OCI-LY7 (cell line): ENCODE measurements at regions not wholly inside any gene's neighbourhood (a gene's known extent, or its start where the extent isn't known, plus 50 kb on each side); places are given as distances from the start of the nearest gene placed in this dataset.

Experiments
- BruUV-seq: library from RNA; stranded (reverse); fragments of 400-500 nt; replicated peaks from 2 replicates; lab custom pipeline; 2021; lab: Mats Ljungman, UMichigan
- CTCF ChIA-PET: fragments of 300-600 bp; sonication (Branson Sonifier 250); formaldehyde crosslinking; loops from one replicate; lab custom pipeline; 2022; ENCODE audit warnings: antibody characterized with exemption; ENCODE audit not compliant: unreplicated experiment; lab: Charles Lee
- POLR2A ChIA-PET: fragments of 300-600 bp; sonication (Branson Sonifier 250); formaldehyde crosslinking; loops from one replicate; lab custom pipeline; 2022; ENCODE audit warnings: antibody characterized with exemption; lab: Charles Lee
- DNase-seq: peaks from one replicate; pipeline ENCODE4 v3.0.0-alpha.2; 2015; ENCODE audit warnings: low spot score
- H2AFZ ChIP-seq: fragments of 200-600 bp; sonication (generic), shearing (Covaris generic); 2 replicates; pipeline ENCODE4 v1.6.1; 2014; ENCODE audit warnings: mild to moderate bottlenecking, antibody characterized with exemption, low read length, moderate library complexity
- H3K27ac ChIP-seq: fragments of 200-600 bp; sonication (generic); 2 replicates; pipeline ENCODE4 v1.5.1; 2014; ENCODE audit warnings: mixed run types, low read depth, mild to moderate bottlenecking, moderate library complexity, low read length, inconsistent platforms; ENCODE audit not compliant: poor library complexity, severe bottlenecking
- H3K36me3 ChIP-seq: fragments of 200-600 bp; sonication (generic); 2 replicates; pipeline ENCODE4 v1.6.1; 2014; ENCODE audit warnings: mild to moderate bottlenecking, antibody characterized with exemption, low read length, moderate library complexity, mixed read lengths; ENCODE audit not compliant: insufficient read depth
- H3K4me1 ChIP-seq: fragments of 200-600 bp; sonication (generic); 2 replicates; pipeline ENCODE4 v1.5.1; 2014; ENCODE audit warnings: mild to moderate bottlenecking, low read length; ENCODE audit not compliant: insufficient read depth, poor library complexity, severe bottlenecking
- H3K4me2 ChIP-seq: fragments of 200-600 bp; sonication (generic); 2 replicates; pipeline ENCODE4 v1.6.1; 2014; ENCODE audit warnings: mild to moderate bottlenecking, low read length
- H3K4me3 ChIP-seq: fragments of 200-600 bp; sonication (generic); 2 replicates; pipeline ENCODE4 v1.5.1; 2014; ENCODE audit warnings: mild to moderate bottlenecking, low read depth, low read length; ENCODE audit not compliant: poor library complexity, severe bottlenecking
- H3K79me2 ChIP-seq: fragments of 200-600 bp; sonication (generic); 2 replicates; pipeline ENCODE4 v1.6.1; 2016; ENCODE audit warnings: low read depth, mild to moderate bottlenecking, low read length, moderate library complexity, mixed read lengths; ENCODE audit not compliant: insufficient read depth
- H3K9me2 ChIP-seq: fragments of 200-600 bp; sonication (generic); 2 replicates; pipeline ENCODE4 v1.6.1; 2016; ENCODE audit warnings: mild to moderate bottlenecking, low read length, mixed read lengths; ENCODE audit not compliant: insufficient read depth
- H3K9me3 ChIP-seq: fragments of 200-600 bp; sonication (generic); 2 replicates; pipeline ENCODE4 v1.6.1; 2014; ENCODE audit warnings: mild to moderate bottlenecking, mixed run types, low read length, mixed read lengths
- H4K20me1 ChIP-seq: fragments of 200-600 bp; sonication (generic); 2 replicates; pipeline ENCODE4 v1.6.1; 2014; ENCODE audit warnings: mild to moderate bottlenecking, antibody characterized with exemption, low read length, moderate library complexity, mixed read lengths; ENCODE audit not compliant: insufficient read depth
- EZH2phosphoT487 ChIP-seq: fragments of 200-600 bp; sonication (generic); IDR thresholded peaks from 2 replicates; pipeline ENCODE4 v1.6.1; 2018; ENCODE audit warnings: low read depth, borderline replicate concordance, mild to moderate bottlenecking, mixed run types, antibody characterized with exemption, low read length, moderate library complexity, mixed read lengths
- intact Hi-C: fragments of 100-400 bp; cut with micrococcal nuclease; formaldehyde crosslinking; loops from one replicate; pipeline ENCODE4 v1.10.0; 2022; ENCODE audit not compliant: unreplicated experiment
- TF ChIP-seq, protein P1 (sequence below): fragments of 200-600 bp; sonication (generic); conservative IDR thresholded peaks from 2 replicates; pipeline ENCODE4 v1.5.1; 2014; ENCODE audit warnings: mild to moderate bottlenecking, antibody characterized with exemption, low read length, moderate library complexity, mixed read lengths

GRCh38 chr1:42006093-42006492 lies 87.4 kb upstream of the HIVEP3 start:
- POLR2A ChIA-PET, result no interaction called here
- Histone ChIP-seq H4K20me1 (no peaks in the 10 kb centered on the region), H3K27ac (no peak overlapping the region), H3K4me3 (no peak overlapping the region), H3K36me3 (no peaks in the 10 kb centered on the region), H3K4me2 (no peak overlapping the region), H3K4me1 (no peaks in the 10 kb centered on the region), H3K79me2 (no peaks in the 10 kb centered on the region), H3K9me3 (no peaks in the 10 kb centered on the region), H3K9me2 (no peaks in the 10 kb centered on the region), H2AFZ (no peak overlapping the region)
- BruUV-seq, result no TSS peak
- CTCF ChIA-PET, result no interaction called here
- TF ChIP-seq EZH2phosphoT487, result no peak
- TF ChIP-seq, protein P1, sequence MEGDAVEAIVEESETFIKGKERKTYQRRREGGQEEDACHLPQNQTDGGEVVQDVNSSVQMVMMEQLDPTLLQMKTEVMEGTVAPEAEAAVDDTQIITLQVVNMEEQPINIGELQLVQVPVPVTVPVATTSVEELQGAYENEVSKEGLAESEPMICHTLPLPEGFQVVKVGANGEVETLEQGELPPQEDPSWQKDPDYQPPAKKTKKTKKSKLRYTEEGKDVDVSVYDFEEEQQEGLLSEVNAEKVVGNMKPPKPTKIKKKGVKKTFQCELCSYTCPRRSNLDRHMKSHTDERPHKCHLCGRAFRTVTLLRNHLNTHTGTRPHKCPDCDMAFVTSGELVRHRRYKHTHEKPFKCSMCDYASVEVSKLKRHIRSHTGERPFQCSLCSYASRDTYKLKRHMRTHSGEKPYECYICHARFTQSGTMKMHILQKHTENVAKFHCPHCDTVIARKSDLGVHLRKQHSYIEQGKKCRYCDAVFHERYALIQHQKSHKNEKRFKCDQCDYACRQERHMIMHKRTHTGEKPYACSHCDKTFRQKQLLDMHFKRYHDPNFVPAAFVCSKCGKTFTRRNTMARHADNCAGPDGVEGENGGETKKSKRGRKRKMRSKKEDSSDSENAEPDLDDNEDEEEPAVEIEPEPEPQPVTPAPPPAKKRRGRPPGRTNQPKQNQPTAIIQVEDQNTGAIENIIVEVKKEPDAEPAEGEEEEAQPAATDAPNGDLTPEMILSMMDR, result no peak
- intact Hi-C loops, result no loop called here
- DNase-seq, result no peak

DNA sequence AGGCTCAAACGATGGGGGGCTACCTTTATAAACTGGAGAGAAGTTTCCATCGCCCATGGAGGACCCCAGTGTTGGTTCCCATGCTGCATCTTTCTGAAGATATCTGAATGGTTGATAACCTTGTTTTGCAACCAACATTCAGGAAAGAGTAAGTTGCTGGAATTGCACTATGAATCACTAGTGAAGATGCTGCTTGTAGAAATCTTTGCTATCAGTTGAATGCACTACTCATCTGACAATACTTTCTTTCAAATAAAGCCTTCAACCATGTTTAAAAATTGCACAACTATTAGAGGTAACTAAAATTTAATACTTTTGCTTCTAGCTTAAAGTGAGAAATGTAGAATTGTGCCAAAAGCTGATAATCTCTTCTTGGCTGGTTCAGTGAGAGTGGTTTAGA lies 86.8 kb upstream of the HIVEP3 start:
- BruUV-seq, result no TSS peak
- intact Hi-C loops, result no loop called here
- no peaks in the 10 kb centered on the region for H3K9me2 ChIP-seq
- H3K9me3 ChIP-seq, result no peaks in the 10 kb centered on the region
- H3K36me3 ChIP-seq, result no peaks in the 10 kb centered on the region
- no peak overlapping the region for H3K27ac ChIP-seq
- H2AFZ ChIP-seq, result no peak overlapping the region
- no peaks in the 10 kb centered on the region for H3K79me2 ChIP-seq
- ChIA-PET POLR2A (no interaction called here), CTCF (no interaction called here)
- no peak overlapping the region for H3K4me2 ChIP-seq
- no peak overlapping the region for H3K4me3 ChIP-seq
- H3K4me1 ChIP-seq, result no peaks in the 10 kb centered on the region
- no peak for DNase-seq
- no peaks in the 10 kb centered on the region for H4K20me1 ChIP-seq
- TF ChIP-seq, protein P1, result no peak
- TF ChIP-seq EZH2phosphoT487, result no peak

- Histone ChIP-seq H3K4me3 (no peak overlapping the region), H2AFZ (no peak overlapping the region), H3K36me3 (no peaks in the 10 kb centered on the region), H3K27ac (no peak overlapping the region), H3K9me3 (no peaks in the 10 kb centered on the region), H4K20me1 (no peaks in the 10 kb centered on the region), H3K79me2 (no peaks in the 10 kb centered on the region), H3K9me2 (no peaks in the 10 kb centered on the region), H3K4me2 (no peak overlapping the region), H3K4me1 (no peaks in the 10 kb centered on the region)
- CTCF ChIA-PET, result no interaction called here
- TF ChIP-seq EZH2phosphoT487, result no peak
- TF ChIP-seq, protein P1, result no peak
- POLR2A ChIA-PET, result no interaction called here
- BruUV-seq, result no TSS peak
- intact Hi-C loops, result no loop called here
- DNase-seq, result no peak
Observed at GRCh38 chr1:42004860-42005259, 86.1 kb upstream of the HIVEP3 start.
